ENCODE measurements at regions not wholly inside any gene's neighbourhood (a gene's known extent, or its start where the extent isn't known, plus 50 kb on each side); places are given as distances from the start of the nearest gene placed in this dataset.

DNA sequence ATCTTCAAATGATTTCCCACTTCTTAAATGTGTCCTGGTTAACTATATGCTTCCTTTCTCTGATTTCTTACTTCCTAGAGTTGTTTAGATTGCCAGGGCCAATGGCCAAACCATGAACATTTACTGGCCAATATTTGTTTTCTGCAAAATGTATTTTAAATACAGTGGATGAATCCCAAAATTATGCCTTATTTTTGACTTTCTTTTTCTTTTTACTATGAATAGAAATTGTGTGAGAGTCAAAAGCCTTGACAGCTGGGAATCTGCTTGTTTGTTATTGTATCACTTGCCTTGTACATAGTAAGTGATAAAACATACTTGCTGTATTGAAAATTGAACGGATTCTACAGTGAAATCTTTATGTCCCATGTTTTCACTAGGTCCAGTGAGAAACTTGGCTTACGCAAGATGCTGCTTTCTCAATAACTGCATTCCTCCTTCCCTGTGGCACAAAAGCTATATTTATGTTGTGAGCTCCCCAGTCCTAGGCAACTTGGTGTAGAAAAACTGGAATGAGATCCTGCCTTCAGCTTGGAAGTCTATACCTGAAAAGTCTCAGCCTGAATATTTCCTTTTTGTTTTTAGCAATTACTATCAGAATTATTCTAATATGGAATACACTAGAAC lies 295.2 kb downstream of the EPHA7 start:
- no peak overlapping the region for H3K4me3 ChIP-seq
- DNase-seq (ENCODE audit: low spot score in 2 of 2): no peak
- H3K9me3 ChIP-seq: no peaks in the 10 kb centered on the region
- no peak overlapping the region for H3K27ac ChIP-seq
- H3K4me1 ChIP-seq: no peaks in the 10 kb centered on the region
- no peaks in the 10 kb centered on the region for H3K27me3 ChIP-seq
- intact Hi-C loops (cut with DNase I): no loop called here
- no peaks in the 10 kb centered on the region for H3K36me3 ChIP-seq
- TF ChIP-seq, protein P1, sequence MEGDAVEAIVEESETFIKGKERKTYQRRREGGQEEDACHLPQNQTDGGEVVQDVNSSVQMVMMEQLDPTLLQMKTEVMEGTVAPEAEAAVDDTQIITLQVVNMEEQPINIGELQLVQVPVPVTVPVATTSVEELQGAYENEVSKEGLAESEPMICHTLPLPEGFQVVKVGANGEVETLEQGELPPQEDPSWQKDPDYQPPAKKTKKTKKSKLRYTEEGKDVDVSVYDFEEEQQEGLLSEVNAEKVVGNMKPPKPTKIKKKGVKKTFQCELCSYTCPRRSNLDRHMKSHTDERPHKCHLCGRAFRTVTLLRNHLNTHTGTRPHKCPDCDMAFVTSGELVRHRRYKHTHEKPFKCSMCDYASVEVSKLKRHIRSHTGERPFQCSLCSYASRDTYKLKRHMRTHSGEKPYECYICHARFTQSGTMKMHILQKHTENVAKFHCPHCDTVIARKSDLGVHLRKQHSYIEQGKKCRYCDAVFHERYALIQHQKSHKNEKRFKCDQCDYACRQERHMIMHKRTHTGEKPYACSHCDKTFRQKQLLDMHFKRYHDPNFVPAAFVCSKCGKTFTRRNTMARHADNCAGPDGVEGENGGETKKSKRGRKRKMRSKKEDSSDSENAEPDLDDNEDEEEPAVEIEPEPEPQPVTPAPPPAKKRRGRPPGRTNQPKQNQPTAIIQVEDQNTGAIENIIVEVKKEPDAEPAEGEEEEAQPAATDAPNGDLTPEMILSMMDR (IDR thresholded peaks at IDR 0.05): no peak

DNA sequence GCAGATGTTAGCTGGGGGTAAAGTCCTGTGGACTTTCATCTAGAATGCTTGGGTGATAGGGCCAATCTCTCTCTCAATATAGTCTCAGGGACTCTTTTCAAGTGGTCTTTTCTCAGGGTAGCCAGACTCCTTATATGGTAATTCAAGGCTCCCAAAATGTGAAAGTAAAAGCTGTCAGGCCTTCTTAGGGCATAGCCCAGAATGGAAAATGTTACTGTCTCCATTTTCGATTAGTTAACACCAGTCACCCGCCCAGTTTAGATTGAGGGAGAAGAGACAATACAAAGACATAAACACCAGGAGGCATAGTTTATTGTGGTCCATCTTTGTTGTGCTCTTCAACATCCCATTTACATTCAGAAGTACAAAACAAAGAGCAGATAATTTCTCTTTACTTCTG lies 295.8 kb downstream of the EPHA7 start:
- Histone ChIP-seq H3K27me3 (no peaks in the 10 kb centered on the region), H3K36me3 (no peaks in the 10 kb centered on the region), H3K4me3 (no peak overlapping the region), H3K4me1 (no peaks in the 10 kb centered on the region), H3K27ac (no peak overlapping the region), H3K9me3 (no peaks in the 10 kb centered on the region)
- intact Hi-C loops (cut with DNase I): no loop called here
- TF ChIP-seq, protein P1 (IDR thresholded peaks at IDR 0.05): no peak
- no peak for DNase-seq (ENCODE audit: low spot score in 2 of 2)

- intact Hi-C loops (cut with DNase I): no loop called here
- Histone ChIP-seq H3K9me3 (no peaks in the 10 kb centered on the region), H3K4me3 (no peak overlapping the region), H3K27me3 (no peaks in the 10 kb centered on the region), H3K27ac (no peak overlapping the region), H3K4me1 (no peaks in the 10 kb centered on the region), H3K36me3 (no peaks in the 10 kb centered on the region)
- DNase-seq (ENCODE audit: low spot score in 2 of 2): no peak
- TF ChIP-seq, protein P1 (IDR thresholded peaks at IDR 0.05): no peak
Measured at GRCh38 chr6:93120154-93120742, 299.1 kb downstream of the EPHA7 start.

DNA sequence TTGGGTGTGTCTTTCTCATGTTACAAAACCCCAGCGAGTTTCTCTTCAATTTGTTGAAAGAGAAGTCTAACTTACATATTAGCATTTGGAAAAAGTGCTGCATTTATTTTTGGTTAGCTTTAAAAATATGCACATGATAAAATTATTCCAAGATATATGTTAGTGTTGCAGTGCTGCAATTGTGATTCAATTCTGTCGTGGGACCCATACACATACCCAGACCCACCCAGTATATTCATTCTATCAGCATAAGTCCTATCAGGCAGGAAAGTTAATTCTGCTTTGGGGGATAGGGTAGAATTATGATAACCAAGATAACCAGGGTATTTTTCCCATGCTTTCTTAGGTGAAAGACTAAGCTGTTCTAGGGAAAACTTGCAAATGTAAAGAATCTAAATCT lies 313.5 kb downstream of the EPHA7 start:
- DNase-seq (ENCODE audit: low spot score in 2 of 2): no peak
- H3K27ac ChIP-seq: no peak overlapping the region

DNA sequence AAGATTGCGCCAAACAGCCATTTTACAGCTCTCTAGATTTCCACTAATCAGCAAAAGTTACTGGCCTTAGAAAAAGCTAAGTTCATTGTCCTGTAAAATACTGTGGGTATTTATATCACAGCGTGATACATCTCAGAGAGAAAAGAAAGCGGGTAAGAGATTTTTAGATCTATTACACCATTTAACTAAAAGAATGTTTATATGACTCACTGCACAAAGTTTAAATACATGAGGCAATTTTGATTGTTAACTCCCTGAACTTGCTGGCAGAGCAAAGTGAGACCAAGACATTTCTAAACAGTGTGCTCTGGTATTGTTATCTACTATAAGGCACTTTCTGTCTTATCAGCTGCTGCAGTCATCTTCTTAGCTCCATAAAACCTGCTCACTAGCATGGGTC lies 314.3 kb downstream of the EPHA7 start:
- H3K4me1 ChIP-seq: no peaks in the 10 kb centered on the region
- no peak for DNase-seq (ENCODE audit: low spot score in 2 of 2)
- no peaks in the 10 kb centered on the region for H3K9me3 ChIP-seq
- no peaks in the 10 kb centered on the region for H3K27me3 ChIP-seq
- TF ChIP-seq, protein P1 (IDR thresholded peaks at IDR 0.05): no peak
- no peak overlapping the region for H3K27ac ChIP-seq
- no peak overlapping the region for H3K4me3 ChIP-seq
- intact Hi-C loops (cut with DNase I): no loop called here
- no peaks in the 10 kb centered on the region for H3K36me3 ChIP-seq

More for the DNA sequence above, 313.5 kb downstream of the EPHA7 start:
- H3K9me3 ChIP-seq: no peaks in the 10 kb centered on the region
- H3K27me3 ChIP-seq: no peaks in the 10 kb centered on the region
- intact Hi-C loops (cut with DNase I): no loop called here
- H3K4me1 ChIP-seq: no peaks in the 10 kb centered on the region
- H3K36me3 ChIP-seq: no peaks in the 10 kb centered on the region
- TF ChIP-seq, protein P1 (IDR thresholded peaks at IDR 0.05): no peak
- H3K4me3 ChIP-seq: no peak overlapping the region
